Jurkat, Clone E6-1 (cell line): ENCODE measurements at regions not wholly inside any gene's neighbourhood (a gene's known extent, or its start where the extent isn't known, plus 50 kb on each side); places are given as distances from the start of the nearest gene placed in this dataset.
A peak's percentile ranks its signal among the peaks of the same experiment; 100 is the strongest.

Source experiments
- DNase-seq: peaks from one replicate; pipeline ENCODE4 v3.0.0-alpha.2; 2011; ENCODE audit warnings: low read depth, low spot score
- H3K4me3 ChIP-seq: 2 replicates; pipeline ENCODE4 v1.5.1; 2011; ENCODE audit warnings: mild to moderate bottlenecking, low read length, control low read depth, moderate library complexity

- no peak for DNase-seq
- no peak overlapping the region for H3K4me3 ChIP-seq
Measured at GRCh38 chr11:15473954-15474837, 359.5 kb downstream of the INSC start.

DNA sequence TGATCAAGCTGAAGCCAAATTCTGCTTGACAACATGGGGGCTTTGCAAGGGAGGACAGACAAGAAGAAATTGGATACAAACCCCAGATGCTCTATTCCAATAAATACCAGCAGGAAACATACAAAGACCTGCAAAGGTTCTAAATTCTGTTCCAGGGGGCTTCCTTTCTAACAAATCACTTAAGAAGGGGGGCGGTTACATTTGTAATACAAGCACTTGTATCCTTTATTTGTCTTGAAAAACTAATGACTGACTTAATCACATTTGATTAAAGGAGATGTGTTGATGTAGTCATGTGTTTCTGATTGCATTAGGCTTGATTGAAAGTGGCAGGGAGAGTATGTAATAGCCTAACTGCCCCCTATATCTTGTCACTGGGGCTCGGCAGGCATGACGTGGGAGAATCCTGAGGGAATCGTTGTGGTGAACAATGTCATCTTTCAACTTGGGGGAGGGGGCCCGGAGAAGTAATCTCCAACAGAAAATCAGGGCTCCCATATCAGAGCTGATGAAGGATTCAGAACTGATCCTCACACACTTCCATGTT, 361.7 kb downstream of the INSC start:
- no peak overlapping the region for H3K4me3 ChIP-seq
- no peak for DNase-seq

GRCh38 chr11:15481871-15482270, 367.1 kb downstream of the INSC start:
- DNase-seq = no peak

GRCh38 chr11:15483205-15483604, 368.5 kb downstream of the INSC start:
- no peak overlapping the region for H3K4me3 ChIP-seq
- no peak for DNase-seq

More at GRCh38 chr11:15481871-15482270, 367.1 kb downstream of the INSC start:
- no peak overlapping the region for H3K4me3 ChIP-seq

GRCh38 chr11:15484398-15484797, 369.7 kb downstream of the INSC start:
- no peak for DNase-seq
- H3K4me3 ChIP-seq = no peak overlapping the region

DNA sequence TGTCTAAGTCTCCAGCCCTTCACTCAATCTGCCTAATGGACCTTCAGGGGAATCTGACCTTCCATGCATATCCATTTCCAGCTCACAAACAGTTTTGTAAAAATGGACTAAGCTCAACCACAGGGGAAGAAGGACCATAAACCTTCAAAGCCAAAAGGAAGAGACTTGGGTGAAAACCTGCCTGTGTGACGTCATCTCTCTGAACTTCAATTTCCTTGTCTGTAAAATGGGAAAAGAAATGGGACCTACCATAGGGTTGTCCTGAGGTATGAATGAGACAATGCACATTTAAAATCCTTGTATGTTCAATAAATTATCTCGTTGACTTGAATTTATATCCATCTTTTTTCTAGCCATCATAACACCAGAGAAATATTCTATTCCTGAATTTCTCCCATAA, 370.7 kb downstream of the INSC start:
- H3K4me3 ChIP-seq = no peak overlapping the region
- no peak for DNase-seq

- H3K4me3 ChIP-seq = no peak overlapping the region
- DNase-seq = no peak
Measured at GRCh38 chr11:15489281-15489680, 374.6 kb downstream of the INSC start.

GRCh38 chr11:15490535-15490934, 375.8 kb downstream of the INSC start:
- DNase-seq = no peak
- no peak overlapping the region for H3K4me3 ChIP-seq

DNA sequence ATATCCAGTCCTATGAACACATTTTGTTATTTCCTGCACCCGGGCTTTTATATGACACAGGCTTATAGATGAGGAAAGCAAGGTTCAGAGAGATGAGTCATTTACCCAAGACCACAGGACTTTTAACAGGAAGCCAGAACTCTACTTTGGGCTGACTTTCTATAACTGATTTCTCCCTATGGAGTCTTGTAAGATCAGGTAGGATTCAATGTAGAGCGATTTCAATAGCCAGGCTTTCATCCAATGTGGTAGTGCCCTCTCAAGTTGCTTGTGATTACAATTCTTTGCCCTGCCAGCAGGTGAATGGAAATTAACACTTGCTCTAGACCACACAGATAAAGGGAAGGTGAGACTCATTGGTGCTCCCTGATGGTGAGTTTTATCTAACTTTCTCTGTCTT, 378.3 kb downstream of the INSC start:
- DNase-seq = peak; percentile 5
- H3K4me3 ChIP-seq = no peak overlapping the region

DNA sequence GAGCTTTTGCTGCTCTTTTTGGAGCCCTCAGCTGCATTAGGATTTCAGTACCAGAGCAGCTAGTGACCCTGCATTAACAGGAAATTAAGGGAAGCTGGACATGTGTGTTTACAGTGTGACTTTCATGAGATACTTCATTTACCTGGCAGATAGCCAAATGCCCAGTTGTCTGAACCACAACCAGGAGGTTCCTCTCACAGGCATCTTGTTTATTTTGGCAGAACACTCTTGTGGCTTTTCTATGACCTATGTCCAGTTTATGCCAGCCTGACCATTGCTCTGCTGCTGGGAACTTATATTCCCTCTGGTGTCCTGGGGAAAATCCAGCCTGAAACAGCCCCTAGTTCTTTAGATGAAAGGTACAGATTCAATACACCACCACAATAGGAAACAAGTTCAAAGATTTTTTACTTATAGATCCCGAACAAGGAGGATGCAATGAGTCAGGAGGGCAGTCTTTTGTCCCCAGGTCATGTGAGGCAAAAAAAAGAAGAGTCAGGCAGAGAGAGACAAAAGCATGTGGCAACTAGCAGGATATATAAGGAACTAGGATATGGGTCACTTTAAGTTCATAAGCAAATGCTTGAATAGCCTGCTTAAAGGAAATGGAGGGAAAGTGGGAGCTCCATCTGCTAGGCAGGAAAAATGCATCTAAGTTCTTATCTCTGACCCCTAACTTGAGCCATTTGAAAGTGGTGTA, 379.3 kb downstream of the INSC start:
- DNase-seq = no peak

GRCh38 chr11:15494740-15495139, 380.0 kb downstream of the INSC start:
- H3K4me3 ChIP-seq = no peak overlapping the region
- no peak for DNase-seq

More for the DNA sequence above, 379.3 kb downstream of the INSC start:
- no peak overlapping the region for H3K4me3 ChIP-seq

DNA sequence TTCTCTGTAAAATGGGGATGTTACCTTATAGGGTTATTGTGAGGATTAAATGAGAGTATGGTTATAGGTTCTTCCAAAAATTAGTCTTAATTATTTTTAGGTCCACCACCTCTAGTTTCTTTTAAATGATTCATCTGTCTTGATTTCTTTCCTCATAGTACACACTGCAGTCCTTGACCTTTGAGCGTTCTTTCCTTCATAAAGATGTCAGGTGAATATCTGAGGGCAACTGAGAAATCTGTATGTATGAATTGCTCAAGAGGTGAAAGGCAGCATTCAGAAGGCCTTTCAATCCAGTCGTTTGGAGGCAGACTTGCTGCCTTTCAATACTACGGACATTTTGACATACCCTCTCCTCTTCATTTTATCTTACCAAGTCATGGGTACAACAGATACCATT, 380.7 kb downstream of the INSC start:
- DNase-seq = no peak

DNA sequence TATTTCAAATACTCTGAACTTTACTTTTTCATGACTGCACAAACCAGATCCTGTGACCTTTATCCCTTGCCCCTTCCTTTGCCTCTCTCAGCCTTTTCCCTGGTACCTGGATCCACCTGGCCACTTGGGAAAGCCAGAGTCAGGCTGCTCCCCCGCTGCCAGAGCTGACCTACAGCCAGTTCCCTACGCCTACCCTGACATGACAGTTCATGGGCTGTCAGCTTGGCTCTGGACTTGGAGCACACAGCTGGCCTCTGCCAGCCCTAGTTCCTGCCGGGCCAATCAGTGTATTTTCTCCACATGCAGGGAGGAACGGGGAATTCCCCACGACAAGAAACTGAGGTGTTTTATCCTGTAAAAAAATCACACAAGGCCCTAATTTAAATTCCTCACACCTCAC, 382.6 kb downstream of the INSC start:
- no peak for DNase-seq
- H3K4me3 ChIP-seq = no peak overlapping the region

More for the DNA sequence above, 380.7 kb downstream of the INSC start:
- no peak overlapping the region for H3K4me3 ChIP-seq

- no peak for DNase-seq
- no peak overlapping the region for H3K4me3 ChIP-seq
Measured at GRCh38 chr11:15499674-15500073, 385.0 kb downstream of the INSC start.

GRCh38 chr11:15500643-15501042, 385.9 kb downstream of the INSC start:
- DNase-seq = no peak
- H3K4me3 ChIP-seq = no peak overlapping the region

GRCh38 chr11:15501566-15501965, 386.8 kb downstream of the INSC start:
- no peak overlapping the region for H3K4me3 ChIP-seq
- no peak for DNase-seq

DNA sequence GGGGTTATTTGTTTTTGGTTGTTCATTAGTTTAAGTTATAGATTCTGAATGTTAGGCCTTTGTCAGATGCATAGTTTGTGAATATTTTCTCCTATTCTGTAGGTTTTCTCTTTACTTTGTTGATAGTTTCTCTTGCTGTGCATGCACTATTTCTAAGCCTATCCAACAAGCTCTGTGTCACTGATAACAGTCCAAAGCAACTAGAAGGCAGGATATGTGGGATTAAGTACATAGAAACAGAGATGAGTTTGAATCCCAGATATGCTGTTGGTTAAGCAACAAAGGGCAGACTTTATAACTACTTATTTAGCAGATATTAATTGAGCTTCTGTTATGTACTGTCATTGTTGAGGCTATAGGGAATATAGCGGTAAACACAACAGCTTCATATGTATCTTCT, 390.4 kb downstream of the INSC start:
- no peak for DNase-seq
- H3K4me3 ChIP-seq = no peak overlapping the region

DNA sequence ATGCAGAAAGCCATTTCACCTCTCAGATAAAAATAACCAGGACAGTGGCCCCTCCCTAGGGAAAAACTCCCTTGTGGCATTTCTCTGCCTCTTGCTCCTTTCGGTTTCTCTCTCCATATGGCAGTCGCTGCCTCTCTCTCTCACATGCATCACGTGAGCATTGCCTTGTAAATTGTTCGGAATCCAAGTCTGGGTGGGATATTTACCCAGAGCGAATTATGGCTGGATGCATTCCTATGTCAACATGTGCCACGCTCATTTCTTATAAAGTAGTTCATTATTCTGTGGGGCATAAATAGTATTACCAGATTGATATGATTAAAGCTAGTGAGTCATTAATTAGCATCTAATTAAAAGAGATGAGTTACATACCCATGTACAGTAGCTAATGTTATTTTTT, 392.9 kb downstream of the INSC start:
- no peak for DNase-seq
- no peak overlapping the region for H3K4me3 ChIP-seq

GRCh38 chr11:15509082-15509481, 394.4 kb downstream of the INSC start:
- no peak overlapping the region for H3K4me3 ChIP-seq
- DNase-seq = no peak

DNA sequence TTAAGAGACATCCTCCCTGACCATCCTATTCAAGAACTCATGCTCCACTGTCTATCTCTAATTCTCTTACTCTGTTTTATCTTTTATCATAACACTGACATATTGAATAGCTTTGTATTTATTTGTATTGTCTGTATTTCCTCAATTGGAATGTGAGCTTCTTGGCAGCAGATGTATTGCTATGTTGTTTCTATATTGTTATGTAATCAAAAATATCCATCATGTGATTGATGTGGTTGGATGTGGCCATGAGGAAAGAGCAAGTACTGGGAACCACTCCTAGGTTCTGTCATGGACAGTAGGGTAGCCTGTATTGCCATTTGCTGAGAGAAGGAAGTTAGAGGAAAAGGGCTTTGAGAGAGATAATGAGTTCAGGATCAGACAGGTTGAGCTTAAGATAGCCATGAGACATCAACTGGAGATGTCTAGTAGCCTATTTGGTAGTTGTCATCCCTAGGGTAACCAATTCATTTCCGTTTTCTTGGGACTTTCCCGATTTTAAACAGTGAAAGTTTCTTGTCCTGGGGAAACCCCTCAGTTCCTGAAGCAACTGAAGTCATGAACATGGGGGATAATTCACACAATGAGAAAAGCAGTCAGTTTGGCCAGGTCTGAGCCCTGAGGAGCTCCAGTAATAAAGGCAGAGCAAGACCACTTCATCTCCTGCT, 404.5 kb downstream of the INSC start:
- no peak overlapping the region for H3K4me3 ChIP-seq
- no peak for DNase-seq
